Left ventricle myocardium inferior (tissue), 1 donor: ENCODE measurements at regions not wholly inside any gene's neighbourhood (a gene's known extent, or its start where the extent isn't known, plus 50 kb on each side); places are given as distances from the start of the nearest gene placed in this dataset.

Source experiments
- DNase-seq: peaks from one replicate; pipeline ENCODE4 v3.0.0-alpha.2; 2020
- H3K27ac ChIP-seq: fragments of 200-600 bp; replicated peaks from 2 replicates; pipeline ENCODE4 v1.8.0; 2021
- H3K27me3 ChIP-seq: fragments of 200-600 bp; 2 replicates; pipeline ENCODE4 v1.8.0; 2021; ENCODE audit warnings: low read depth
- H3K36me3 ChIP-seq: fragments of 200-600 bp; 2 replicates; pipeline ENCODE4 v1.8.0; 2021
- H3K4me1 ChIP-seq: fragments of 200-600 bp; 2 replicates; pipeline ENCODE4 v1.8.0; 2021
- H3K4me3 ChIP-seq: fragments of 200-600 bp; 2 replicates; pipeline ENCODE4 v1.8.0; 2021; ENCODE audit warnings: mild to moderate bottlenecking, moderate library complexity
- H3K9me3 ChIP-seq: fragments of 200-600 bp; replicated peaks from 2 replicates; pipeline ENCODE4 v1.8.0; 2021
- intact Hi-C: fragments of 100-400 bp; cut with micrococcal nuclease; formaldehyde crosslinking; loops from one replicate; pipeline ENCODE4 v1.11.0; 2022
- TF ChIP-seq, protein P1 (sequence below): fragments of 200-600 bp; IDR thresholded peaks from 2 replicates; pipeline ENCODE4 v1.8.0; 2021; ENCODE audit warnings: antibody characterized with exemption, mild to moderate bottlenecking, borderline replicate concordance
- donor health status: DM: no; HTN: yes; CAD: no; lungs with severe emphysema.

DNA sequence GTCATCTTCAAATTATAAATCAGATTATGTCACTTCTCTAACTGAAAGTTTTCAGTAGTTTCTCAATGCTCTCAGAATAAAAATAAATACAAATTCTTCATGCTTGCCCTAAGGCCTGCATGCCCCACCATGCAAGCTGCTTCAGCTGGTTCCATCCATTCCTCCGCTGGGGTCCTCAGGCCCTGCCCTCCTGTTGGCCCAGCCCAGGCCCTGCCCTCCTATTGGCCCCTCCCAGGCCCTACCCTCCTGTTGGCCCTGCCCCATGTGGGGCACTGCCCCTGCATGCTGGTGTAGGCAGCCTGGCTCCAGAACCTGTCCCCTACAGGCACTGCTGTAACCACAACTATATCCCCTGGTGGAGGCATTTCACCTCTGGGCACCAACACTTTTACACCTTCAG, 109.3 kb upstream of the TCERG1L start:
- Histone ChIP-seq H3K27me3 (peaks cover 51% of the 10 kb centered on the region), H3K36me3 (no peaks in the 10 kb centered on the region), H3K27ac (no peak overlapping the region), H3K4me3 (no peak overlapping the region), H3K4me1 (no peaks in the 10 kb centered on the region), H3K9me3 (peaks cover 17% of the 10 kb centered on the region)
- TF ChIP-seq, protein P1, sequence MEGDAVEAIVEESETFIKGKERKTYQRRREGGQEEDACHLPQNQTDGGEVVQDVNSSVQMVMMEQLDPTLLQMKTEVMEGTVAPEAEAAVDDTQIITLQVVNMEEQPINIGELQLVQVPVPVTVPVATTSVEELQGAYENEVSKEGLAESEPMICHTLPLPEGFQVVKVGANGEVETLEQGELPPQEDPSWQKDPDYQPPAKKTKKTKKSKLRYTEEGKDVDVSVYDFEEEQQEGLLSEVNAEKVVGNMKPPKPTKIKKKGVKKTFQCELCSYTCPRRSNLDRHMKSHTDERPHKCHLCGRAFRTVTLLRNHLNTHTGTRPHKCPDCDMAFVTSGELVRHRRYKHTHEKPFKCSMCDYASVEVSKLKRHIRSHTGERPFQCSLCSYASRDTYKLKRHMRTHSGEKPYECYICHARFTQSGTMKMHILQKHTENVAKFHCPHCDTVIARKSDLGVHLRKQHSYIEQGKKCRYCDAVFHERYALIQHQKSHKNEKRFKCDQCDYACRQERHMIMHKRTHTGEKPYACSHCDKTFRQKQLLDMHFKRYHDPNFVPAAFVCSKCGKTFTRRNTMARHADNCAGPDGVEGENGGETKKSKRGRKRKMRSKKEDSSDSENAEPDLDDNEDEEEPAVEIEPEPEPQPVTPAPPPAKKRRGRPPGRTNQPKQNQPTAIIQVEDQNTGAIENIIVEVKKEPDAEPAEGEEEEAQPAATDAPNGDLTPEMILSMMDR, result no peak
- intact Hi-C loops, result no loop called here
- no peak for DNase-seq

DNA sequence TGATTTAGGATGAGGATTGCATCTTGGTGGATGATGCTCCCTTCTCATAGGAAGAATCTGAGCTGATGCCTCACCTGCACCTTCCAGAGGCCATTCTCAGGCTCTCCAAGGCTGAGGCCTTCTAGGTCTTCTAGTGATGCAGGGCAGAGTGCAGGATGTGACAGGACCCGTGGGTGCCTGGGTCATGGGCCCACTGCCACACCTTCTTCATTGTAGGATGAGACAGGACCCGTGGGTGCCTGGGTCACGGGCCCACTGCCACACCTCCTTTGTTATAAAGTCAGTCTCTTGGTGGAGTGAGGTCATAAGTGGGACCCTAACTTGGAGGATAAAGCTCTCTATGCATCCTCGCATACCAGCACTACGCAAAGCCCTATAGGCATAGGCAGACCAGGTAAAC, 109.9 kb upstream of the TCERG1L start:
- intact Hi-C loops, result no loop called here

DNA sequence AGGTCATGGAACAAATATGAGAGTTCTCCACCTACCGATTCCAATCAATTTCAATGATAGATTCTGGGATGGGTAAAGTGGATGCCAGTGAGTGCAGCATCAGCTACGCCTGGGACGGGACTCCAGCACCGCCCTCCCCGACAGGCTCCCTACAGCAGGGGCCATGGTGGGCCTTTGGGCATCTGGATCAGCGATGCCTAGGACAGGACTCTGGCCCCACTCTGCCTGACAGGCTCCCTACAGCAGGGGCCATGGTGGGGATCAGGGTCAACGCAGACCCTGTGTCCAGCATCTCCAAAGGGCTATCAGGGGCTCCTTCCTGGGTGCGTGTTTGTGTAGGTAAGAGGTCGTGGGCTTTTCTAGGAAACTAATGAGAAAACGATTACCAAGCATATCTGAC, 111.2 kb upstream of the TCERG1L start:
- intact Hi-C loops, result no loop called here

More for the DNA sequence above, 109.9 kb upstream of the TCERG1L start:
- Histone ChIP-seq H3K4me1 (no peaks in the 10 kb centered on the region), H3K9me3 (peaks cover 15% of the 10 kb centered on the region), H3K4me3 (no peak overlapping the region), H3K27me3 (peaks cover 51% of the 10 kb centered on the region), H3K36me3 (no peaks in the 10 kb centered on the region), H3K27ac (no peak overlapping the region)
- TF ChIP-seq, protein P1, result no peak
- no peak for DNase-seq

DNA sequence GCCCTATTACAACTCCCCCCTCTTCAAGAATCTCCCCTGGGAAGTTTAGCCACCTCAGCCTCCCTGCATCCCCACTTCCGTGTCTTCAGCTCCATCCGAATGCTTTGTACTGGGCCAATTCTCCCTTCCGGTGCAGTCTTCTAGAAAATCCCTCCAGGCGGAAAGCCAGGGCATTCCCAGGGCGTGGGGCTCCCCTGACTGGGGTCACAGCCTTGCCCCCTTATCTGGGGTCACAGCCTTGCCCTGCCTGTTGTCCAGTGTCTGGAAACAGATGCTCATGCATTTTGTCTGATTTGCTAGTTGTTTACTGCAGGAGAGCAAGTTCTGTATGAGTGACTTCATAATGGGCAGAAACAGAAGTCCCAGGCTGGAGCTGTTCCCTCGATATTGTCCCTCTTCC, 112.5 kb upstream of the TCERG1L start:
- H3K4me3 ChIP-seq, result no peak overlapping the region
- H3K4me1 ChIP-seq, result no peaks in the 10 kb centered on the region
- TF ChIP-seq, protein P1, result no peak
- DNase-seq, result no peak
- H3K27me3 ChIP-seq, result peaks cover 62% of the 10 kb centered on the region
- H3K9me3 ChIP-seq, result no peaks in the 10 kb centered on the region
- H3K36me3 ChIP-seq, result no peaks in the 10 kb centered on the region
- no peak overlapping the region for H3K27ac ChIP-seq
- intact Hi-C loops, result no loop called here

More for the DNA sequence above, 111.2 kb upstream of the TCERG1L start:
- no peaks in the 10 kb centered on the region for H3K4me1 ChIP-seq
- H3K27me3 ChIP-seq, result peaks cover 58% of the 10 kb centered on the region
- H3K9me3 ChIP-seq, result peaks cover 1% of the 10 kb centered on the region
- no peak overlapping the region for H3K4me3 ChIP-seq
- H3K27ac ChIP-seq, result no peak overlapping the region
- no peak for DNase-seq
- TF ChIP-seq, protein P1, result no peak
- H3K36me3 ChIP-seq, result no peaks in the 10 kb centered on the region

DNA sequence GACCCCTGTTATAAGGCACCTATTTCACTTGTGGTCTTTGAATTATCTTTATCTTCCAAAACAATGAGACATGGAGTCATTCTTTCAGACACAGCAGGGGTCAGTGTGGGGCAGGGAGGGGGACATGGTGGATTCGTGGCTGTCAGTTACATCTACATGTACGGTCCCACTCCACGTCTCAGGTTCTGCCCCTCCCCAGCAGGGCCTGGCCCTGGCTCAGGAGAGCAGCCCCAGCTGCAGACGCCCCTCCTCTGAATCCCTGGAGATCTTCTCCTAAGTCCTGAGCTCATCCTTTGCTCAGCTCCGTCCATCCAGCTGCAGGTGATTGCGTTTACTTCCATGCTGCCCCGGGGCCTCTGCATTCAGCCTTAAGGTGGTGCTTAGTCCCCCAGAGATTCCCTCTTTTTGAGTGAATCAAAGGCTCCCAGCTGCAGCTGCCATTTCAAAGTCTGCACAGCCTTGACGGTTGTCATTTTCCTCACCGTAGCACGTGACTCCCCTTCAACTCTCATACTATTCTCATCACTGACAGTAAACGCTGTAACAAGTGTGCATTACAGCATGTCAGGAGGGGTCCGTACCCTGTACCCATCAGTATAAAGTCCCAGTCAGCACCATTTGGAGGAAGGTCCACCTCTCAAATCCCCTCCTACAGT, 113.4 kb upstream of the TCERG1L start:
- TF ChIP-seq, protein P1, result no peak
- Histone ChIP-seq H3K27ac (no peak overlapping the region), H3K4me1 (no peaks in the 10 kb centered on the region), H3K9me3 (no peaks in the 10 kb centered on the region), H3K36me3 (no peaks in the 10 kb centered on the region), H3K27me3 (peaks cover 66% of the 10 kb centered on the region), H3K4me3 (no peak overlapping the region)
- intact Hi-C loops, result no loop called here
- no peak for DNase-seq
